Gastrocnemius medialis (tissue), 4 donors: ENCODE measurements at regions not wholly inside any gene's neighbourhood (a gene's known extent, or its start where the extent isn't known, plus 50 kb on each side); places are given as distances from the start of the nearest gene placed in this dataset.

Experiments
- POLR2A ChIP-seq, 2 donors: fragments of 450-650 bp; IDR thresholded peaks; one replicate each; pipeline ENCODE4 v1.6.1; 2017; ENCODE audit warnings: antibody characterized with exemption in 2 of 2, mild to moderate bottlenecking in 2 of 2, moderate library complexity in 2 of 2
- TF ChIP-seq, protein P1 (sequence below), 5 experiments: fragments of 450-650 bp in 3 of 5; fragments of 200-600 bp in 2 of 5; sonication (generic) in 2 of 5; IDR thresholded peaks in 4 of 5; conservative IDR thresholded peaks in 1 of 5; 1 replicate in 4 of 5; 2 replicates in 1 of 5; pipeline ENCODE4 v1.5.1; 2016 to 2019; ENCODE audit warnings: antibody characterized with exemption in 5 of 5, mild to moderate bottlenecking in 3 of 5, moderate library complexity in 3 of 5

DNA sequence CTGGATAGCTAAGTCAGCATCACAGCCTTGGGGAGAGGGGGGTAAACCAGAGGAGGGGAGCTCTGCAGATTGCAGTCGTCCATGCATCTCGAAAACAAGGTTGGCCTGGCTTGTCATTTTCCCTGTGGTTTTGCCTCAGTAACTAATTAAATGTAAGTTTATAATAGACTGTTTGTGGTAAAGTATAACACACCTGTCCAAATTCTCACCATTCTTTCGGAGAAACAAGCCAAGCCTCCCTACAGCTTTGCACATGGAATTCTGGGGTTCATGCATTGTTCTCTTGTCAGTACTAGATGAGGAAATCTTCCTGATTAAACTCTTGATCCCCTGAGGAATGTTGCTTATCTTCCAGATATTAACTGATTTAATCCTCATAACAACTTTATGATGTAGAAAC, 1065.2 kb upstream of the FAM98A start:
- TF ChIP-seq, protein P1, sequence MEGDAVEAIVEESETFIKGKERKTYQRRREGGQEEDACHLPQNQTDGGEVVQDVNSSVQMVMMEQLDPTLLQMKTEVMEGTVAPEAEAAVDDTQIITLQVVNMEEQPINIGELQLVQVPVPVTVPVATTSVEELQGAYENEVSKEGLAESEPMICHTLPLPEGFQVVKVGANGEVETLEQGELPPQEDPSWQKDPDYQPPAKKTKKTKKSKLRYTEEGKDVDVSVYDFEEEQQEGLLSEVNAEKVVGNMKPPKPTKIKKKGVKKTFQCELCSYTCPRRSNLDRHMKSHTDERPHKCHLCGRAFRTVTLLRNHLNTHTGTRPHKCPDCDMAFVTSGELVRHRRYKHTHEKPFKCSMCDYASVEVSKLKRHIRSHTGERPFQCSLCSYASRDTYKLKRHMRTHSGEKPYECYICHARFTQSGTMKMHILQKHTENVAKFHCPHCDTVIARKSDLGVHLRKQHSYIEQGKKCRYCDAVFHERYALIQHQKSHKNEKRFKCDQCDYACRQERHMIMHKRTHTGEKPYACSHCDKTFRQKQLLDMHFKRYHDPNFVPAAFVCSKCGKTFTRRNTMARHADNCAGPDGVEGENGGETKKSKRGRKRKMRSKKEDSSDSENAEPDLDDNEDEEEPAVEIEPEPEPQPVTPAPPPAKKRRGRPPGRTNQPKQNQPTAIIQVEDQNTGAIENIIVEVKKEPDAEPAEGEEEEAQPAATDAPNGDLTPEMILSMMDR (IDR thresholded peaks at IDR 0.05 in 4 of 5, conservative IDR thresholded peaks at IDR 0.05 in 1 of 5): no peak
- TF ChIP-seq POLR2A (IDR thresholded peaks at IDR 0.05): no peak
